ENCODE measurements at regions not wholly inside any gene's neighbourhood (a gene's known extent, or its start where the extent isn't known, plus 50 kb on each side); places are given as distances from the start of the nearest gene placed in this dataset.
"Not testable (repeated sequence)": the region's sequence is repeated elsewhere in the genome, so short reads cannot be mapped to it uniquely, and the experiment has no call there.

DNA sequence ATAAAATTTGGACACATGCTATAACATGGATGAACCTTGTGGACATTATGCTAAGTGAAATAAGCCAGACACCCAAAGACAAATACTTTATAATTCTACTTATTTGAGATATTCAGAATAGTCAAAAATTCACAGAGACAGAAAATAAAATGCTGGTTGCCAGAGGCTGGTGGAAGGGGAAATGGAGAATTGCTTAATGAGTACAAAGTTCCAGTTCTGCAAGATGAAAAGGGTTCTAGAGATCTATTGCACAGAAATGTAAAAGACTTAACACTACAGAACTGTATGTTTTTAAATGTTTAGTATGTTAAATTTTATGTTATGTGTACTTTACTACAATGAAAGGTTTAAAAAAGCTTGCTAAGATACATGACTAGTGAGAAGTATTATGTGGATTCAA lies 344.8 kb downstream of the CNTN3 start:
- no peak for DNase-seq

DNA sequence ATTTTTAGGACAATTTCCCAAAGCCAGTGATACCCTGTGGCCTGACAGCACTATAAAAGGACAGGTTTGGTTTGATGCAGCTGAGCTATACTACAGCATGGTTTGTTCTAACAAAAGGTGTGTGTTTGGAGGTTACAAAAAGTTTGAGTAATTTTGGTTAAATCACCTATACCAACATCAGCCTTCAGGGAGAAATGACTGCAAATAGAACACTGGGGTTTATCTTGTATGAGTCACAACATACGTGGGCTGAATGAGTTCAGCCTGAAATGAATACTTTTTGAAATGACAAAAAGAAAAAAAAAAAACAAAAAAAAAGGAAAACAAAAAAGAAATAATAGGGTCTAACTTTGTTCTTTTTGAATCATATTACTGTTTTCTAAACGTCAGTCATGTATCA lies 345.7 kb downstream of the CNTN3 start:
- DNase-seq, result no peak

DNA sequence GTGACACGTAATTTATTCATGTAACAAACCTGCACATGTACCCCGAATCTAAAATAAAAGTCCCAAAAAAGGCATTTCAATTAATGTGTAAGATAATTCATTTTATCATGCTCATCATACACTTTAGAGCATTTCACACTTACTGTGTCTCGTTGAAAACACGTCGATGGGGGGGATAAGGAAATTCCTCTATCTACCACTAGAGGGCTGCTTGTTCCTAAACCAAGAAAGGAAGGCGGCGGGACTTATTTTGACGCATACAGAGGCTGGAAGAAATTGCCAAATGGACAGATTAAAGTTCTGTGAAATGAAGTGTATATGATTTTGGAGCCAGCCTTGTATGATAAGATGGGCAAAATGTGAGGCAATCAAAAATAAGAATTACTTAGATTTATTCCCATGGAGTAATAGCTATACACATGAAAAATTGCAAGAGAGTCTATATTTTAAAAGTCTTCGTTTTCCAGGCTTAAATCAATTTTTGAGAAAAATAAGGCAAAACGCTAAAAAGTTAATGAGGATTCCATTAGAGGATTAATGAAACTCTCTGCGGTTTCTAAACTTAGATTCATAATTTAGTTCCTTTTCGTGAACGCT lies 346.8 kb downstream of the CNTN3 start:
- peak; percentile 24 for DNase-seq

DNA sequence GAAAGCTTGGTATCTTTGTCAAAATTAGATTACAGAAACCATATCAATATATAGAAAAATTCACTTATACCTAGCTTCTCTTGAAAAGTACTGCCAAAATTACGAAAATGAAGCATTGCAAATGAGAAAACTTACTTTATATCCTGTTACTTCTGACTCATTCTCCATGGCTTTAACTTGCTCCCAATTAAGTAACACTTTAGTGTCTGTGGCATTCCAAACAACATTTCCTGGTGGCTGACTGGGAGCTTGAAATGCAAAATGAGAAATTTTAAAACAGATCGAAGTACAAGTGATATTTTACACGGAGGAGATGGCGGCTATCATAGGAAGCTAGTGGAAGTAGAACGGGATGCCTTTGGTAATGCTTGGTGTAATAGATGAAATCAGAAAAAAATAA lies 347.3 kb downstream of the CNTN3 start:
- DNase-seq, result no peak

DNA sequence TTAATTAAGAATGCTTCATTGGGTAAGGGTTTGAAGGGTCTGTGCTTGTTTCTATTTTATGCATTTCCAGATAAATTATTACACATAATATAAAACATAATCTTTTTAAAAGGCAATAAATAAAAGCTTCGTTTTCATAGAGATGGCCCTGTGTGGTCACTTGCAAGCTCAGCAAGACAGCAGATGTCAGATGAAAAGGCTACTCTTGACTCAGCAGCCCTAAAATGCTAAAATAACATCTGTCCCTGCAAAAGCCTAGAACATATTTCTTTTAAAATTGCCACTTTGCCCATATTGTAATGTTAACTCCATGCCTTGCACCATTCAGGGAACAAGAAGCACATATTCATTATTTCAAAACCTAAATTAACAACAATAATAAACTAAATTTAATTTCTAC lies 349.4 kb downstream of the CNTN3 start:
- no peak for DNase-seq

DNA sequence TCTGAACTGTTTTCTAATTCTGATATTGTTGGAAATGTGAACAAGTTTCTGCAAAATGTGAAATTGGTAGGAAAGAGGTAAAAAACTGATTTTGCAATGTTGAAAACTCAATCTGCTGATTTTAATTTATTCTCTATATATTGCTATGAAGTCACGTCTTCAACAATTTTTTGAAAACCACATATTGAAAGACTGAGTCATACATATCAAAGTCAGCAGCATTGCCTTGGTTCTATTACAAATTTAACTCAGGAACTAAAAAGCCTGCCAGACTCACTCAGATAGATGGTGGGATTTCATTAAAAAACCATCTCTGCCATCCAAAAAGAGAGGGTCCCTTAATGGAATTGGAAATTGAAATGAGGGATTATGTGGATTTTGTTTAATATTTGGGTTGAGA lies 351.4 kb downstream of the CNTN3 start:
- no peak for DNase-seq

DNA sequence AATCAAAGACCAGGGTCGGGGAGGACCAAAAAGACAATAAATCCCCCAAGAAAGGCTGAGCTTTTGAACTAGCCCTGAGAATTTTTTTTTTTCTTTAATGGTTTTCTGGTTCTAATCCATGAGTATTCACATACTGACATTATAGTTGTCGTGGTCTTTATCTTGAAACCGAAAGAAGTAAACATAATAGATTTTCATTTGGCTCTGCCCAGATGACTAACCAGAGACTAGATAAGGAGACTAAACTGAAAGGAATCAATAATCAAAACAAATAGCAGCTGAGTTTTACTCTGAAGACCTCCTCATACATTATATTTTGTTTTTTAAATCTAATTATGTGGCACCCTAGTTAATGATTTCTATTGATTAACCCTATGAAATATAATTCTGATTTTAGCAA lies 381.4 kb downstream of the CNTN3 start:
- DNase-seq, result no peak

DNA sequence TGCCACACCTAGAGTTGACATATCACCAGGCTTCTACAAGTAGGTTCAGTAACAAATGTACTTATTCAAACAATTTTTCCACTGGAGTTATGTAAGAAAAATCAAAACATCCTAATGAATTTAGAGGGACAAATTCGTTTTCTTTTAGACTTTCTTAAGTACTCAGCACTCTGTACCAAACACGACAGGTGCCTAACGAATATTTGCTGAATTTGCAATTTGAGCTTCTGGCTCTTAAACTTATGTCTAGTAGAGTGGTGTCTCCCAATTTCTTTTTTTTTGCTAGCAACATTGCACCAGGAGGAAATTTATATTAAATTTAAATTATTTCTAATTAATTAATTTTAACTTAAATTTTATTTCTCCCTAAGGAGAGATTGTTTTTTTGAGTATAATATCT lies 397.0 kb downstream of the CNTN3 start:
- no peak for DNase-seq

DNA sequence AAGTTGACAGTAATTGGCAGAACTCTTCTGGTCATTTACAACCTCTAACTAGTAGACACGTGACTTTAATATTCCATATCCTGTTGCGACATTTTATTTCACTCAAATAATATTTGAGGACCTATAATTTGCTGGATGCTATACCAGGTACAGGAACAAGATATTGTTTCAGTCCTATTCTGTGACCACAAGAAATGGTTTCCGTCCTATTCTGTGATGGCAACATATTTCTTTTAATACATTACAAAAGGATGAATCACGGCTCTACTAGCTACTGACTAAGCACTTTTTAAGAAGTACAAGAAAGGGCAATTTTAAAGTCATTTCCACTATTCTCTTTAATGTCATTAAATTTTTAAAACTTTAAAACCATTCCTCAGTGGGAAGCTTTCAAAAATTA lies 400.2 kb downstream of the CNTN3 start:
- no peak for DNase-seq

DNA sequence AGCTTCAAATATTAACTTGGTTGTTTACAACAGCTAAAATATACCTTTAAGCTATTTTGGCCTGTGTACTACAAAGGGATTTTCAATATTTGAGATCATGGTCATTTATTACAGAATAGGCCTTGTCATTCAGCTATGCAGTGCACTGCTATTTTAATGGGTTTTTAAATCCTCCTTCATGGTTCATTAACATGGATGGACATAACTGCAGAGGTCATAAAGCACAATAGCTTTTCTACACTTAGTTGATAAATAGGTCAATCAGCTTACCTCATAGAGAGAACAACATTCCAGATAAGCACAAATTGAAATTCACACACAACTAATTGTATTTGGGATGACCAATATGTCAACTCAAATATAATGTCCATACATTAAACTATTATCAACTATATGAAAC lies 403.7 kb downstream of the CNTN3 start:
- DNase-seq, result no peak

DNA sequence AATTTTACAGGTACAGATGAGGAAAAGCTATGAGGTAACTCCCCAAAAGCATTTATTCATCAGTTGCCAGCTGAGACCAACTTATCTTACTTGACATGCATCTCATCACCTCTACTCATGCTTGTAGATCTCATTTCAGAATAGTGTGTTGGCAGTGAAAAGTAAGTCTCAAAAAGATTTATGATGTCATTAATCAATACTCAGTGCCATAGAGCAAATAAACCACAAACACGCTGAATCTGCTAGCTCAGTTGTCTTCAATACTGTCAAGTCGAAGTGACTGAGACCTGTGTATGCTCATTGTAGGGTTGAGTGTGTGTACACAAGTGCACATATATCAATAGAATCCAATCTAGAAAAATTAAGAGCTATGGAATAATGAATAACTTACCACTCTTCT lies 413.5 kb downstream of the CNTN3 start:
- no peak for DNase-seq

DNA sequence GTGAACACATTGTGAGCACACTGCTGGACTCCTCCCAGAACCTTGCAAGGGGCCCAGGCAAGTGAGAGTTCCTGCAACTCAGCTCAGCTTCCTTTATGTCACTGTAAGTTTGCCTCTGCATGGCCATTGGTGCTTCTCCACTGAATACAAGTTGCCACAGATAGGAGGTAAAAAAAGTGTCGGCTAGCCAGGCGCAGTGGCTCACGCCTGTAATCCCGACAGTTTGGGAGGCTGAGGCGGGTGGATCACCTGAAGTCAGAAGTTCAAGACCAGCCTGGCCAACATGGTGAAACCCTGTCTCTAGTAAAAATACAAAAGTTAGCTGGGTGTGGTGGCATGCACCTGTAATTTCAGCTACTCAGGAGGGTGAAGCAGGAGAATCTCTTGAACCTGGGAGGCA lies 435.8 kb downstream of the CNTN3 start:
- not testable (repeated sequence) for DNase-seq

DNA sequence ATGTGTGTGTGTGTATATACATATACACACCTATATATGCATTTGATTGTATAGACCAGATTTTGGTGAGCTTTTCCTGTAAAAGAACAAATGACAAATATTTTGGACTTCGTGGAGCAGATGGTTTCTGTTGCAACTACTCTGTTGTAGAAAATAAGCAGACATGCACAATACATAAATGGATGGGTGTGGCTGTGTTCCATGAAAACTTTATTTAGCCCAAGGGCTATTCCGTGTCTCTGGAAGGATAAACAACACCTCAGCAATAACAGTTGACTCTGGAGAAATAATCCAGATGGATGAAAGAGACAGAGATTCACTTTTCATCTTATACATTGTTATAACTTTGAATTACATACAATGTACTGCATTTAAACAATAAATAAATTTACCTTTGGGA lies 441.4 kb downstream of the CNTN3 start:
- no peak for DNase-seq

DNA sequence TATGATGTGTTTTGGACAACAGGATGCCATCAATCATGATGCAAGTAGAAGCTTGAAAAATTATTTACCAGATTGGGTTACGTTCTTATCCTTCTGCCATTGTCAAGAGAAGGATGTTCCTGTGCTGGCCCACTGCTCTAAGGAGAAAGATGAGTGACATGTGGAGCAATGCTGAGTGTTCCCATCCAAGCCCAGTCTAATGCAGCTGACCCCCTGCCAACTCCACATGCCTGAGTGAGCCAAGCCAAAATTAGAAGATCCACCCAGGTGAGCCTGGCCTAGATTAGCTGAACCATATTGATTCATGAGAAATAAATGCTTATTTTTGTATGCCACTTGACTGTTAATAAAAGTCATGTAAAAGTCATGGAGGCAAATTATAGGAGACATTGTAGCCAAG lies 446.5 kb downstream of the CNTN3 start:
- no peak for DNase-seq

DNA sequence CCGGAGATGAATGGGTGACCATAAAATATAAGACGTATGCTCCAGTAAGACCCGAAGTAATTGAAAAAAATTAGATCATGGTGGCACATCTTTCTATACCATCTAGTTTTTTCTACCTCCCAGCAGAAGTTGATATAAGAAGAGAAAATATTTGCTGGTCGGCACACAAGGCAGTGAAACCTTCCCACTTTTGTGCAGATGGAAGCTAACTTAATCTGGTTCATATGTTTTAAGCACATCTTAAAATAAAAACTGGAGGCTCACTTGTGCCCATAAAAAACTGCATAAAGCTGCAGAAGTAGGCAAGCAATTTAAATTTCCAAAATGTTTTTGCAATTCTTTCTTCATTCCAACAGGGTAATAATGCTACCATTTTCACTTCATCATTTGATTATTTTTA lies 449.2 kb downstream of the CNTN3 start:
- DNase-seq, result no peak

DNA sequence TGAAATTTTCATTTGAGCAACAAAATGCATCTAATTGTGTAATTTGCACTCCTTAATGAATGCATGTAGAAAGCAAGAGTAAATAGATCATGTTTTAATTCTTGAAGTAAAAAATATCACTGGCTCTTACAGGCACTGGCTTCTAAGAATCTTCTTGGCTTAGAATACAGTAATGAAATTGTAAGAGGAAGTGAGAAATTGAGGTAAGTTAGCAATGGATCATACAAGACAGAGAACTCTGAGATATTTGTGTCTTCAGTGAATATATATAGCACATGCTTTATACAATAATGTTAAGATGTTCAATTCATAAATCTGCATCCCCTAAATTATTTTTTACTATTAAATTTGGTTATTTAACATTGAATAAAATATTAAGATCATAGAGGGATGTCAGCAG lies 465.0 kb downstream of the CNTN3 start:
- DNase-seq, result no peak

DNA sequence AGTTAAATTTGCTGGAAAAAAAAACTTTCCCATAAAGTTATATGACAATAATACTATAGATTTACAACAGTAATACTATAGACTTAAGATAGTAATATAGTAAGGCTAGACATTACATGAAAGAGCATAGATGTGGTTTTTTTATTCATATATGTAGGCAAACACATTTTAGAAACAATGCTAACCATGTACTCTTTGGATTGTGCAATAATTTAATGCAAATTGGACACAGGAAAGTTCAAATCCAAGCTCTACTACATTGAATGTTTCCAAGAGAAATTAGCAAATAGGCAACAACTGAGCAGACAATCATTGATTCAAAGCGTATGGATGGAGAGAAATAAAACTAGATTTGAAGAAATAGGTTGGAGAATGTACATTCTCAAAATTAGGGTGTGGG lies 469.2 kb downstream of the CNTN3 start:
- DNase-seq, result no peak

DNA sequence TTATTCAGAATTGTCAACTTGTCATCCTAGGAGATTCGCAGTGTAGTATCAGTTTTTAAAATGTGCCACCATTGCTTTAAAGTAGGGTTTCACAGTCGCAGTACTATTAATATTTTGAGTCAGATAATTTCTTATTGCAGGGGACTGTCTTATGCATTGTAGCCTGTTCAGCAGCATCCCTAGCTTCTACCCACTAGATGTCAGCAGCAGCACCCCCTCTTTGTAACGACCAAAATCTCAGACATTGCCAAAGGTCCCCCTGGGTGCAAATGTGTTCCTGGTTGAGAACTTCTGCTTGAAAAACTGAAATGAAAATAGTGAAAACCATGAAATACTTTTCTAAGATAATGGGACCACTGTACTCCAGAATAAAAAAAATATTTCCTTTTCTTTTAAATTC lies 474.8 kb downstream of the CNTN3 start:
- DNase-seq, result no peak

DNA sequence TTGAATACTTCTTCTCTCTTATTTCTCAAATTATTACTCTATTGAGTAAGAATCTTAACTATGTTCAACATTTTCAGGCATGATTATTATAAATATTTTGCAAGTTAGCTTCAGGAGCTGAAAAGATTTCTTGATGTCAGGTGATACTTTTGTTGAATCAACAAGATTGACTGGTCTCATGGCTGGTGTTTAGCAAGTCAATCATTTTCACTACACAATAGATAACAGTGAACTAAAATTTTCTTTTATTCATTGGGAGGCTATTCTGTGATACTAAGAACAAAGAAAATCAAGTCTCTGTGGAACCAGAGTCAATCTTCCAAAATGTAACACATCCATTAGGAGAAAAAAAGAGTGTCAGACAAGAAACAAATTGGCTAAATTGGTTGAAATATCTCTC lies 476.7 kb downstream of the CNTN3 start:
- DNase-seq, result no peak

DNA sequence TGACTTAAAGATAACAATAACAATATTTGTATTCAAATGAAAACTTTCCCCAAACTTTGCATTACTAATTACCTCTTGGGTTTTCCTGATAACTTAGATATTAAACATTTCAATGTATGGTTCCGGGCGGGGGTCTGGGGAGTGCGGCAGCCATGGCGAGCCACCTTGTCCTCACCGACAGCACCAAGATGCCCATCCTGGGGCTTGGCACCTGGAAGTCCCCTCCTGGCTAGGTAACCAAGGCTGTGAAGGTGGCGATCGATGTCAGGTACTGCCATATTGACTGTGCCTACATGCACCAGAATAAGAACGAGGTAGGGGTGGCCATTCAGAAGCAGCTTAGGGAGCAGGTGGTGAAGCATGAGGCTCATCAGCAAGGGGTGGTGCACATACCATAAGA lies 478.7 kb downstream of the CNTN3 start:
- no peak for DNase-seq

DNA sequence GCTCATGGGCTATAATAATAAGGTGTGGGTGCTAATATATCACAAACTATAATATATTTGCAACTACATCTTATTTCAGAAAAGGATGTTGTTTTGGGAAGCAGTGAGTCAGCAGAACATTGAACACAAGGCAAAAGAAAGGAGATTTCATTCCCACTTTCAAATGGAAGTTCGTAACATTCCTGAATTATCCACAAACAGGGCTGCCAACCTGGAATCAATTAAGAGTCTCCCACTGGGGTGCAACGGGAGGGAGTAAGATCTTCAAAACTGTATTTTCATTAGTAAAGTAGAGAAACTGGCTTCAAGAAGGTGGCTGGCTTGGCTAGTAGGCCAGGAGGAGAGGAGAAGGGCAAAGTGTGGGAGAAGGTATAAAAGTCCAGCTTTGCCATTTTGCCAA lies 479.6 kb downstream of the CNTN3 start:
- DNase-seq, result no peak

DNA sequence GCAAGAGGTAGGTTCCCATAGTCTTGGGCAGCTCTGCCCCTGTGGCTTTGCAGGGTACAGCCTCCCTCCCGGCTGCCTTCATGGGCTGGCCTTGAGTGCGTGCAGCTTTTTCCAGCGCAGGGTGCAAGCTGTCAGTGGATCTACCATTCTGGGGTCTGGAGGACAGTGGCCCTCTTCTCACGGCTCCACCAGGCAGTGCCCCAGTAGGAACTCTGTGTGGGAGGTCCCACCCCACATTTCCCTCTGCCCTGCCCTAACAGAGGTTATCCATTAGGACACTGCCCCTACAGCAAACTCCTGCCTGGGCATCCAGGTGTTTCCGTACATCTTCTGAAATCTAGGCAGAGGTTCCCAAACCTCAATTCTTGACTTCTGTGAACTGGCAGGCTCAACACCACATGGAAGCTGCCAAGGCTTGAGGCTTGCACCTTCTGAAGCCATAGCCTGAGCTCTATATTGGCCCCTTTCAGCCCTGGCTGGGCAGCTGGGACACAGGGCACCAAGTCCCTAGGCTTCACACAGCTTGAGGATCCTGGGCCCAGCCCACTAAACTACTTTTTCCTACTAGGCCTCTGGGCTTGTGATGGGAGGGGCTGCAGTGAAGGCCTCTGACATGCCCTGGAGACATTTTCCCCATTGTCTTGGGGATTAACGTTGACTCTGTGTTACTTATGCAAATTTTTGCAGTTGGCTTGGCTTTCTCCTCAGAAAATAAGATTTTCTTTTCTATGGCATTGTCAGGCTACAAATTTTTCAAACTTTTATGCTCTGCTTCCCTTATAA lies 482.7 kb downstream of the CNTN3 start:
- DNase-seq, result not testable (repeated sequence)

DNA sequence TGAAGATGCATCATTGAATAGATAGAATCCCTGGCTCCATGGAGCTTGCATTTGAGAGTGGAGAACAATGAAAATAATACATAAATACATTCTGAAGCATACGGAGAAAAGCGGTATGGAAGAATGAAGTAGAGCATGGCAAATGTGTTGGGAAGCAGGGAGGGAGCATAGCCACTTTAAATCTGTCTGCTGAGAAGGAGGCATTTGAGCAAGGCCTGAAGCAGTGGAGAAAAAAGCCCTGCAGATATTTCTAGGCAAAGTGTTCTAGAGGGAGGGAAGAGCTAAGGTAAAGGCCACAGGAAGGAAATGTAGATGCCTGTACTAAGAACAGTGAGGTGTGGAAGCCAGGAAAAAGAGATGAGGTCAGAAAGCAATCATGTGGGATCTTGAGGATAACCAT lies 484.8 kb downstream of the CNTN3 start:
- no peak for DNase-seq

DNA sequence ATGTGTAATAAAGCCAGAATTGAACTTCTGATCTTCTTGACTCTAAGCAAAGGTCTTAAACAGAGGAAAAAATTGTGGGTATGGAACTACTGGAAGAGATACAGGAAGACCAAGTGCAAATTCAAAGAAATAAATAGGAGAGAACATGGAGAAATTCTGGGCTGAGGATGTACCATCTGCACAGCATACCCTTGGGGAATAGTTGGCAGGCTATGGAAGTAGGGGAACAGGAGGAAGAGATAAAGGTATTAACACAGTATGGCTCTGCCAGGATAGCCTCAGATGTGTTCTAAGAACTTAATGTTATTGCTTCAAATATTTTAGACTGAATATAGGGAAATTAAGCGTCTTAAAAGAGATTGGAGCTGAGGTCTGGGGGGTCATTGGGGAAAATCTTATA lies 485.4 kb downstream of the CNTN3 start:
- DNase-seq, result no peak

DNA sequence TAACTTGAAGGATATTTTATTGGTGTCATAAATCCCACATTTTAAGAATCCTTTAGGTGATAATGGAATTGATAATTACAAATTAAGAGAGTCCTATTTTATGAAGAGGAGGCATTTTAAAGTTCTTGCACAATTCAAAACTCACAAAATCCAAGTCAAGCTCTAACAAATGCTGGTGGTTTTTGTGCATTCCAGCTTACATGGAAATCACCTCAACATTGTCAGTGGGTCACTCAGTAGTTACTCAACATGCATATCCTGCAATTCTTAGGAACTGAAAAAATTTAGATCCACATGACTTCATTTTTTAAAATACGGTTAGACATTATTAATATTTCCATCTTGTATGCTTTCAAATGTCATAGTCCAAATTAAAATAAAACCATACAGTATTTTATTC lies 487.2 kb downstream of the CNTN3 start:
- DNase-seq, result no peak

Data from femur (tissue), 1 donor.